ENCODE measurements at regions not wholly inside any gene's neighbourhood (a gene's known extent, or its start where the extent isn't known, plus 50 kb on each side); places are given as distances from the start of the nearest gene placed in this dataset.

GRCh38 chr3:145900056-145900829 is 260.7 kb downstream of the PLOD2 start:
- no peak for TF ChIP-seq CTCF (IDR thresholded peaks at IDR 0.05; ENCODE audit: insufficient read depth, low read length, missing control alignments)
- no peak overlapping the region for H3K4me3 ChIP-seq (ENCODE audit: low read depth, low read length)
- no peak for DNase-seq (ENCODE audit: low read depth, low spot score)
- CTCF ChIA-PET, result no interaction called here
- POLR2A ChIA-PET, result no interaction called here

GRCh38 chr3:145902166-145902565 is 258.8 kb downstream of the PLOD2 start:
- H3K4me3 ChIP-seq (ENCODE audit: low read depth, low read length), result no peak overlapping the region
- POLR2A ChIA-PET, result no interaction called here
- no peak for TF ChIP-seq CTCF (IDR thresholded peaks at IDR 0.05; ENCODE audit: insufficient read depth, low read length, missing control alignments)
- CTCF ChIA-PET, result no interaction called here
- peak; percentile 9 for DNase-seq (ENCODE audit: low read depth, low spot score)

- POLR2A ChIA-PET, result no interaction called here
- no peak for DNase-seq (ENCODE audit: low read depth, low spot score)
- no peak overlapping the region for H3K4me3 ChIP-seq (ENCODE audit: low read depth, low read length)
- TF ChIP-seq CTCF (IDR thresholded peaks at IDR 0.05; ENCODE audit: insufficient read depth, low read length, missing control alignments), result no peak
- CTCF ChIA-PET, result no interaction called here
Observed at GRCh38 chr3:145903472-145904013, 257.4 kb downstream of the PLOD2 start.

GRCh38 chr3:145904138-145904537 is 256.8 kb downstream of the PLOD2 start:
- DNase-seq (ENCODE audit: low read depth, low spot score), result no peak
- TF ChIP-seq CTCF (IDR thresholded peaks at IDR 0.05; ENCODE audit: insufficient read depth, low read length, missing control alignments), result no peak
- CTCF ChIA-PET, result no interaction called here
- H3K4me3 ChIP-seq (ENCODE audit: low read depth, low read length), result no peak overlapping the region
- POLR2A ChIA-PET, result no interaction called here

- TF ChIP-seq CTCF (IDR thresholded peaks at IDR 0.05; ENCODE audit: insufficient read depth, low read length, missing control alignments), result no peak
- POLR2A ChIA-PET, result no interaction called here
- DNase-seq (ENCODE audit: low read depth, low spot score), result no peak
- no peak overlapping the region for H3K4me3 ChIP-seq (ENCODE audit: low read depth, low read length)
- CTCF ChIA-PET, result no interaction called here
Observed at GRCh38 chr3:145906301-145906700, 254.7 kb downstream of the PLOD2 start.

GRCh38 chr3:145906755-145907154 is 254.2 kb downstream of the PLOD2 start:
- TF ChIP-seq CTCF (IDR thresholded peaks at IDR 0.05; ENCODE audit: insufficient read depth, low read length, missing control alignments), result no peak
- ChIA-PET POLR2A (no interaction called here), CTCF (no interaction called here)
- DNase-seq (ENCODE audit: low read depth, low spot score), result no peak
- no peak overlapping the region for H3K4me3 ChIP-seq (ENCODE audit: low read depth, low read length)

Data from AG04449 (cell line).